Amygdala (tissue), 56 donors: ENCODE measurements at regions not wholly inside any gene's neighbourhood (a gene's known extent, or its start where the extent isn't known, plus 50 kb on each side); places are given as distances from the start of the nearest gene placed in this dataset.
A peak's percentile ranks its signal among the peaks of the same experiment; 100 is the strongest.

ENCODE experiments used
- DNase-seq, 56 donors: peaks; one replicate each; lab custom pipeline; 2025; lab: John Stamatoyannopoulos, UW

DNA sequence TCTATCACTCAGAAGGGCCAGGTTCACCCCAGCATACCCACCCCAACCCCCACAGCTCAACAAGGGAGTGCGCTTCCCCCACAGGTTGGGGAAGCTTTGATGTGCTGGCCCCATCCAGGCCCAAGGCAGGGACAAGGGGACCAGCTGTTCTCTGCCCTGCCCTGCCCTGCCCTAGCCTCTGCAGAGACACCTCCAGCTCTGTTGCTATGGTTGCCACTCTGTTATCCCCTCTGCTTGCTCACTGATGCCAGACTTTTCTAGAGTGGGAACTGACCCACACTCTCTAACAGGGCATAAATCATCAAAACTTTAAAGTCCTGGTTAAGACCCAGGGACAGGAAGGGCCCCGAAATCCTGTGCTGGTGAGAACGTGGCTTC lies 50.4 kb upstream of the ENPP7 start:
- no peak for DNase-seq

DNA sequence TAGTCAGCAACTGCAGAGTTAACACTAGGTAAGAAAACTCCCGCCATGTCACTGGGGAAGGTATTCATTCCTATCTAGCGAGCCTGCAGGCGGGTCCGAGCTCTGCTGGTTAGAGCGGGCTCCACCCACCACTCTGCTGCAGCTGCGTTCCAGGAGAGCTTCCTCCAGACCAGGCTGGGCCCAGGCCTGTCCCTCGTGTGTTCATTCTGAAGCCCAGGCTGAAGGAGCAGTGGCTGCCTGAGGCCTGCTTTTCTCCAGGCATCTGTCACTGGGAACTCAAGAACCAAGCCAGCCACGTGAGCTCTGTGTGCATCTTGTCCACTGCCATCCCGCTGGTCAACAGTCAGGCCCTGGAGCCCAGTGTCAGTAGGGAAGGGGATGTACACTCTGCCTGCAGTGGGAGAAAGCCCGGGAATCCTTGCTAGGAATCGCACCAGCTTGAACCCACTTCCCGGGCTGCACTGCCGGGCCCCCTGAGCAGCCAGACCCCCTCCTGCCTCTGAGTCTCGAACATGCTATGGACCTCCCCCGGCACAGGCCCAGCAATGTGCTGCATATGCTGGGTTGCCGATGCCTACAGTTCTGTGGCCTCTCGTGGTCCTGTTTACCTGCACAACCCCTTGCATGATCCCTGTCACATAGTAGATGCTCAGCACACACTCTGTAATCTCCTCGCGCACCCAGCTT lies 51.0 kb upstream of the ENPP7 start:
- no peak for DNase-seq

DNA sequence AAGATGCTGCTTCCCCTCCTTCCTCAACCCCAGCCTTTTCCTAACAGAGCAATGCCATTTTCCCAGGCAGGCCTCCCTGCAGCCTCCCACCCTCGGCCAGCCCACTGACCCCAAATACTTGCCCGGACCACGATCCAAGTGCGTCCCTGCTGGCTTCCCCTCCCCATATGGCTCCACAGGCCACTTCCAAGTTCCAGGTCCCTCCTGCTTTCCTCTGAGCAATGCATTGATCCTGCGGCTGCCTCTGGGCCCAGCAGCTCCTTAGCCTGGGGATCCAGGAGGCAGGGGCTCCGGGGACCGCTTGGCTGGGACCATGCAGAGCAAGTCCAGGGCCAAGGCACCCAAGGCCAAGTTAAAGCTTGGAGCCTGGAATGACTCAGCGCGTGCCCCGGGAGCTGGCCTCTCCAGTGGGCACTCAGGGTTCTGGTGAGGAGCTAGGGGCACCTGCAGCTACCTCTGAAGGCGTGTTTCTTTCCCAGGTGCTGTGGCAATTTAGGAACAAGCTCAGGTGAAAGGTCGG lies 51.9 kb upstream of the ENPP7 start:
- no peak for DNase-seq

DNA sequence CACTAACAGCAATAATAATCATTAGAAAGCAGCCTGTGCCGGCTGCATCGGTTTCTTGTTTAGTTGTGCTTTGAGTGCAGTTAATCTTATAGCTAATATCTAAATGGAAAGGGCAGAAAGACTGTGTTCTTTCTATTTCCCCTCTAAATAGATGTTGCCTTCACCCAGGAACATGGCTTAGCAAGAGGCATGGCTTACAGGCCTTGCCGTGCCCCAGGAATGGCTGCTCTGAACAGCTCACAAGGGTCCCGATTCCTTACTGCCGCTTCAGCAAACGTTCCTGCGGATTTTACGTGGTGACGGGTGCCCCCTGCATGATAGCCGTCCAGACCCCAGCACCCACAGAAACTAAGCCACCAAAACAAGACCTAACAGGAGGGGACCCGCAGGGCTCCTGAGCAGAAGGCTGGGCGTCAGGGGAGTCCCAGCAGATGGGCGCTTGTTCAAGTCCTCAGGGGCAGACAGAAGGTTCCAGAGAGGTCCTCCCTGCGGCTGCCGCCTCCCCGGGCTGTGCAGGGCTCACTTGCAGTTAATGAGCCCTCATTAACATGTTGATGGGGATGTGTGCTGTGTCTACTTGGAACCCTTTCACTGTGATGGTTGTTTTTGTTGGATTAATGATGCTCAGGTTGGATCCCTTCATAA lies 52.5 kb upstream of the ENPP7 start:
- no peak for DNase-seq

DNA sequence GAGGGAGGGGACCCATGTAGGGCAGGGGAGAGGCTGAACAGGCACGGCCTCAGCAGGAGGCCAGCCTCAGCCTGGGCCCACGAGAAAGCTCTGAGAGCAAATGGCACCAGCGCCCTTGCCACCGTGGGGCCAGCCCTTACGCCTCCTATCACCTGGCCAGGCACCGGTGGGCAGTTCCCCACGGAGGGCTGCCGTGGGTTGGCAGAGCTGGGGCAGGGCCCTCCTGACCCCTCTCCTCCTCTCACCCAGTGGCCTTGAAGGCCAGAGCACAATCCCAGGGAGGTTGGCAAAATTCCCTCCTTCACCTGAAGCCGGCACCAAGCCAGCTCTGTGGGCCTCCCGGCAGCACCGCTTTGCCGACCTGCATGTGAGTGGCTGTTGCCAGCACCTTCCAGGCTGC lies 53.1 kb upstream of the ENPP7 start:
- no peak for DNase-seq

DNA sequence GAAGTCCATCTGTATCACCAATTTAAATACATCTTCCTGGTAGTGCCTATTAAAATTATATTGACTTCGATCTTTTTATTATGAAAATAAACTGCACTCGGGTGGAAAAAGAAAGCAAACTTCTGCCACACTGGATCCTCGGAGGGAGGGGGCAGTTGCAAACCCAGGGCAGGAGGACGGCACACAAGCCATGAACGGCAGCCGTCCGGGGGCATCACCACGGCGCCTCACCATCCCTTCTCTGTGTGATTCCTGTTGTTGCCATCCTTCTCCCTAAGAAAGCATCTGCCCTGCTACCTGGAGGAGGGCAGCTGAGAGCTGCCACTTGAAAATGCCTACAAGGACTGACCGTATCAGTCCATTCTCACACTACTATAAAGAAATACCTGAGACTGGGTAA lies 53.9 kb upstream of the ENPP7 start:
- DNase-seq, result no peak

DNA sequence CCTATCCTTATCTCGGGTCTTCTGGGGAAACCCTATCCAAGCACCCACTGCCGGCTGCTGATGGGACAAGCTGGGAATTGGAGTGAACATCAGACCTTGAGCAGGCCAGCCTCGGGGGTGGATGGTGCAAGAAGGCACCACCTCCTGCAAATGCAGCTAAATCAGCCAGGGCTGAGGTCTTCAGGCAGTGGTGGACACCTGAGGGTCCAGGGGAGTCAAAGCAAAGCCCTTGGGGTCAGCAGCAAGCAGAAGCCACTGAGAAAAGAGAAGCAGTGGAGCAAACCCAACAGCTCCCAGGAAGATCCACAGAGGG lies 55.4 kb upstream of the ENPP7 start:
- no peak for DNase-seq

DNA sequence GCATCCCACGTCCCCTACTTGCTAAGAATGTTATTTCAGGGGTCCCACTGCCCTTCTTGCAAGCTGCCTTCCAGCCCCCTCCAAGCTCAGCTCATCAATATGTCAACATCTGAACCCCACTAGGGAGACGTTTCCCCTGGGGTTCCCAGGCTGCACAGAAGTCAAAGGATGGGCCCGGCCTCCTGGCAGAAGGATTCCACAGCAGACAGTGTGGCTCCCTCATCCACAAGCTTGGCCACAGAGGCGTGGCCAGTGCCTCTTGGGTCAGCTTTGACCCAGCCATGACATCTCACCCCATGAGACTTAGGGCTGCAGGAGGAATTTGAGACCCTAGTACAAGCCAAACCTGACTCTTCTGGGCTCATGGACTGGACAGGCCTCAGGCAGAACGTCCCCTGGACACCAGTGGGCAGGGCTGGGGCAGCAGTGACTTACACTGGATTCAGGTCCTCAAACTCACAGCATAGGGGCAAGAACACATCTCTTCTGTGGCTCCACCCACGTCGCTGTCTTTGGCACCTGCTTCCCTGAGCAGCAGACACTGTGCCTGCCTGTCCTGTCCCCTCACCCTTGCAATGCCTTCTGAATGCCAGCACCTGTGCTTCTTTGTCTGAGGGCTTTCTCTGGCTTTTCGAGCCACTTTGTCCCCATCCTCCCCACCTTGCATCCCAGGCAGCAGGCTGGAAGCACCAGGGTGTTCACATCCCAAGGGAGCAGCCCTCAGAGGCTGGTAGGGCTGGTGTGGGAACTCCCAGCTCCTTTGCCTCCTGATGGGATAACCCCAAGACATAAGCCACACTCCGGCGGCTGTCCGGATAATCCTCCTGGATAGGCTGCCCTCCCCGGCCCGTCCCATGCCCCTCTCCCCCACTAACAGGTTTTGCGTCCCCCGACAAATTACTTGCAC lies 56.0 kb upstream of the ENPP7 start:
- DNase-seq, result no peak

DNA sequence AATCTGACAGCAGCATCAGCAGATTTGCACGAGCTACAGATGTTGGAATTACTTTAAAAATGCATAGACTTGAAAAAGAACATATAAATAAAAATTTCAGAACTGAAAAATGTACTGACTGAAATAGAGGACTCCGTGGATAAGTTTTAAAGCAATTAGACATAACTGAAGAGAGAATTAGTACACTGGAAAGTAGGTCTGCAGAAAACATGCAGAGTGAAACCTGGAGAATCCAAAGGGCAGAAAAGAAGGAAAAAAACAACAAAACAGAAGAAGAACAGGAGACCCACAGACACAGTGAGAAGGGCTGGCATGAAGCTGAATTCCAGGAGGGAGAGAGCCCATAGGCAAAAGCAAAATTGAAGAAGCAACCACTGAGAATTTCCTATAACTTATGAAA lies 57.2 kb upstream of the ENPP7 start:
- no peak for DNase-seq

DNA sequence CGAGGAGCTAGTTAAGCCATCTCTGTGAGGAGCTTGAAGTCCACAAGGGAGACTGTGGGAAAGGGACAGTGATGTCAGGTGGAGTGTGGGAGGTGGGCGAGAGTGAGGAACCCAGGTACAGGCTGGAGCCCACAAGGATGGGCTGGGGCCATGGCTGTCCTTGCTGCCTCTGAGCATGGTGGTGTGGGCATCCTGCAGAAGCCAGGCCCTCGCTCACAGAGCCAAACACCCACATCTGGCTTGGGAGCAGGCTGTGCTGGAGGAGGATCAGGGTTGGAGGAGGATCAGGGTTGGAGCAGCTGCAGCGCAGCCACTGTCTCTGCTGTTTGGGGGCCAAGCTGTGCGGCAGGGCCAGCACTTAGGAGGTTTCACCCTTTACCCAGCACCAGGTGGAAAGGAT lies 58.2 kb upstream of the ENPP7 start:
- DNase-seq, result no peak

DNA sequence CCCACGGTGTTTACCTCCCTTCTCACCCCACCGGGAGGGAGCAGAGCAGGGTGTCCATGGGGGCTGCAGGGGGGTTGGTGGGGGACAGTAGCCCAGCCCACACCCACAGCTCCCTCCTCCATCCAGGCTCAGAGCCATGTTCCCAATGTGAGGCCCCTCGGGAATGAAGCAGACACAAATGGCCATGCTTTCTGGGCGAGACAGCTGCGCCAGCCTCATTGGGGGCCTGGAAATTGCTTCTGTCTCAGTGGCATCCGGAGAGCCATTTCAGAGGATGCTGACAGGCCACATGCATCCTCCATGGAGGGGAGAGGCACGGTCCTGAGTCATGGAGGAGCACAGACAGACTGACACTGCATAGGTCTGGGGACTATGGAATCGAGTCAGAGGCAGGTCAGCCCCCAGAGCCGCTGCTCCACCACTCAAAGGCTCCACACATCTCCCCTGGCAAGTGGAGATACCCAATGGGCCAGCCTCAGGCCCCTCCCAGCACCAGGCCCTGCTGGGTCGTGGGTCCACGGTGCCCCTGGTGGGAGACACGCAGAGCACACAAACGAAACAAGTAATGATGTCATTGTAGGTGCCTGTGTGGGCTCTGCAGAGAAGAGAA lies 59.6 kb upstream of the ENPP7 start:
- no peak for DNase-seq

DNA sequence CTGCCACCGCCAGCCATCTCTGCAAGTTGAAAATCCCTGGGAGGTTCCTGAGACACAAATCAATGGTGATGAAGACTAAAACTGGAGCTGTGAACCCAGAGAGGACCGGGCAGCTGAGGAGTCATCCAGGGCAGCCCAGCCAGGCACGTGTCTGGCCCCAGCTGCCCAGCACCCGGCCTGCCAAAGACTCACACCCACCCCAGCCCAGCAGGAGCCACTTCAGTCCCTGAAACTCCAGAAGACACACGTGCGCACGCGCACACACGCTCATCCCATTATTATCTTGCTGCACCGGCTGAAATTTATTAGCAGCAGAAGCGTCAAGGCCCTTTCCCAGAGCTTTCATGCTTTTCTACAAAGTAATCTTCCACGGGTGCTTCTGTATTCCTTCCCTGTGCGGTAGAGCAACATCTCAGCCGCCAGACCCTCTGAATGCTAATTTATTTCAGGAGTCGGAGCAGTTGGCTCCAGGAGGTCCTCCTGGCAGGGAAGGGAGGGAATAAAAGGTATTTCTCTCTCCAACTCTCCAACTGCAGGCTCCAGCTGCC lies 59.8 kb upstream of the RBFOX3 start:
- DNase-seq, result no peak

DNA sequence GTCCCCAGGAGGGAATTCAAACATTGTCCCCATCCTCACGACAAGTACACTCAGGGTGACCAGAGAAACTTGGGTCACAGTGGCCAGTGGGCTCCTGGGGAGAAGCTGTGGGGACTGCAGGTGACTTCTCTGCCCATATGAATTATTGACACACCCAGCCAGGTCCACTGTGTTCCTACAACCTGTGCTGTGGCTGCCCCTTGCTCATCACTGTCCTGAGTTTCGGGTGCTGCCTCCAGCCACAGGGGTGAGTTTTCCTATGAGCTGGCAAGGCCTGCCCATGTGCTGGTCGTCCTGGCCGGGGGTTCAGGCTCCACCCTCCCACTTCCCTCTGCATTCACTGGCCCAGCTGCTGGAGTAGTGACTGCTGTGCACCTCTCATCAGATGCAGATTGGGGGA lies 59.0 kb upstream of the RBFOX3 start:
- DNase-seq, result no peak

DNA sequence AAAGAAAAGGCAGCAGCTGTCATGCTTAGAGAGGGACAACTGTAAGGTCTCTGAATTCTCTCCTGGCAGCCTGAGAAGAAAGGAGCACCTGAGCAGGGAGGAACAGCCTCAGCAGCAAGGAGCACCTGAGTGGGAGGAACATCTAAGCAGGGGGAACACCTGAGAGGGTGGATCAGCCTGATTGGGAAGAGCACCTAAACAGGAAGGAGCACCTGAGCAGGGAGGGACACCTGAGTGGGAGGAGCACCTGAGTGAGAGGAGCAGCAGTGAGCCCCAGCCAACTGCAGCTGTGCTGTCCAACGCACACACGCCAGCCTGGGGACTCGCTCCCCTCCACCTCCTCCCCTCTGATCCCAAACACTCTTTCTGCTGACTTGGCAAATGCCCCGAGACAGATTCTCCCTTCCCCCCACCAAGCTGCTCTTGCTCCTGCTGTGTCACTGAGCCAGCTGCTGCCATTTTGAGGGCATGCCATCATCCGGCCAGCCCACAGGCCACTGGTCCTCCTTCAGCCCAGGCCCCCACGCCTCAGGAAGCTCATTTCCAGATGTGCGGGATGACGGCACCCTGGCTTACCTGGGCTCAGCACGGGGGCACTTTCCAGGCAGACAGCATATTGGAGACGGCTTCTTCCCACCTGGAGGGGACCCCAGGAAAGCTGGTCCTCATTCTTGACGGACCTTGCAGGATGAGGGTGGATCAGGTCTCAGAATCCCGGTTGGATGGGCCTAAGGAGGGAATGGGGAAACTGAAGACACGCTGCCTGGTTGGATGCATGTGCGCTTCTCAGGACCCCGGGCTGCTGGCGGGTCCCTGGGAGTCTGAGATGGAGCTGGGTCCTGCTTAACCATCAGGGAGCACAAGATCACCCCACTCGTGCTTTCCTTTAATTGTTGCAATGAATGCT lies 57.7 kb upstream of the RBFOX3 start:
- no peak for DNase-seq

DNA sequence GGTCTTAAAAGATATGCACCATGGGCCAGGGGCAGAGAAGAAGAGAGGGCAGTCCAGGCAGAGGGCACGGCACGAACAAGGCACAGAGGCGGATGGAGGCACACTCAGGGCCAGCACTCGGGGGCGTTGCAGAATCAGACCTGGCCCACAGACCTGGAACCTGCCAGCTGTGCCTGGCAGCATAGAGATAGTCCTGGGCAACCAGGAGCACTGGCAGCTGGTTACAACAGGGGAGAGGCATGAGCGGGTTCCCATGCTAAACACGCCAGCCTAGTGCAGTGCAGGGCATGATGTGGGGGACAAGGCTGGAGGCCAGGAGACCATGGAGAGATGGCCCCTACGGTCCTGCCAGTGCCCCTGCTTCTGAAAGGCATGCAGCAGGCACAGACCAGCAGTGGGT lies 56.9 kb upstream of the RBFOX3 start:
- no peak for DNase-seq

DNA sequence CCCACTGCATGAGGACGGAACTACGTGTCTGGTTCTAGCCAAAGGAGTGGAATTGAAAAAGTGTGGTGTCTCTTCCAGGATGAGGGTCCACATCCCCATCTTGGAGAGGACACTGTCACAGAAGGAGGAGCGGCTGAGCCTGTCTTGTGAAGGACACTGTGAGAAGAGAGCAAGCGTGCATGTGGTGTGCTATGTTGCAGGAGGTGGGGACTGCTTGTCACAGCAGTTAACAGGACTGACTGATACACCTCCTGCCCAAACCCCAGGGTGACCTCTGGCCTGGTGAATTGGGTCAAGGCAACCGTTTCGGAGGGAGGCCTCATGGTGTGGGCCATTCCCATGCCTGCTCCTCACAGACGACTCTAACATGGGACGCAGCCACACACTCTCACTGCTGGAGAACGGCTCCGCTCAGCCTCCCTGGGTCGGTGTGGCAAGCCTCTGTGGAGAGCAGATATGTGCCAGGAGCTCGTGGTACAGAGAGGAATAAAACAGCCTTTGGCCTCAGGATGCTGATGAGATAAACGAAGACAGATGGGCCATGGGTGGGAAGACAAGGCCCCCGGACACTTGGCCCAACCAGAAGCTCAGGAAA lies 56.4 kb upstream of the RBFOX3 start:
- no peak for DNase-seq

DNA sequence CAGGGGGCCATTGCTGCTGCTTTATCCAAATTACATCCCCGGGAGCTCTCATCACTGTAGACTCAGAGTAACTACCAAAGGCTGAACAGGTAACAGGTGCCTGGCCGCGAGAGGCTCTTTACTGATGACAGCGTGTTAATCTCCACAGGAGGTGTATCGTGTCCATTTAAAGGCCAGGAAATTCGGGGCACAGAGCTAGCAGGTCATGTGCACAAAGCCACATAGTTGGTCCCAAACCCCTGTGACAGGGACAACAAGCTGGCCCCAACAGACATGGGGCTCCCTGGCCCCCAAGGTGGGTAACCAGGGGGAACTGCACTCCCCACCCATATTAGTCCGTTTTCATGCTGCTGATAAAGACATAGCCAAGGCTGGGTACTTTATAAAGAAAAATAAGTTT lies 55.3 kb upstream of the RBFOX3 start:
- no peak for DNase-seq

DNA sequence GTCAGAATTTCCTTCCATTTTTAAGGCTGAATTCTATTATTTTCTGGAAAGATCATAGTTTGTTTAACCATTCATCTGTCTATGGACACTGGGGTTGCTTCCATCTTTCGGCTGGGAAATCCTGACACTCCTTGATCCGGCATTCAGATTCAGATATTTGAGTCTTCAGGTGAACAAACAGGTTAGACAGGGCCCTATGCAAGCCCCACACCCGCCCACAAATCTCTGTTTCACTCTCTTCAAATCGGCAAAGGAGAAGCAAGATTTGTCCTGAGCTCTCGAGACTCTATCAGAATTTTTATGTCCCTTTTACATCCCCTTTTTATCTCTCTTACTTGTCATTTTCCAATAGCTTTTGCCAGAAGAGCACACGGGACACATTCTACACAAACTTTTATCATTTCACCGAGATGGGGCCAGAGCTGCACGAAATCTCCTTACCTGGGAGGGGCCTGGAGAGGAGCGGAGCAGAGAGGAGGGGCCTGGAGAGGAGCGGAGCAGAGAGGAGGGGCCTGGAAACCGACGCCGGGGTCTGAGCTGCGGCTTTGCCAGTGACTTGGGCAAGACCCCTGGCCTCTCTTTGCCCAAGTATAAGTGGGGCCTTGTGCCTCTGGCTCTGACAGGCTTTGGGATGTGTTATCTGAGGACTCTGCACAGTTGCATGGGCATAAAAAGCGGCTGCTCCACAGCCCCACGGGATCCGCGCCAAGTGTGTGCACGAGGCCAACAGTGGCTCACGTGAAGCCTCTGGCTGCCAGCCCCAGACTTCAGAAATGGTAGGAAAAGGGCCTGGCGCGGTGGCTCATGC lies 54.3 kb upstream of the RBFOX3 start:
- peak in 30 of 56 donors; percentile 1 to 66 (median 32) for DNase-seq
